Brain pericyte (primary cell): ENCODE measurements at regions not wholly inside any gene's neighbourhood (a gene's known extent, or its start where the extent isn't known, plus 50 kb on each side); places are given as distances from the start of the nearest gene placed in this dataset.

Experiments used
- DNase-seq: peaks from one replicate; pipeline ENCODE4 v3.0.0-alpha.2; 2012; ENCODE audit warnings: low read depth, low spot score

DNA sequence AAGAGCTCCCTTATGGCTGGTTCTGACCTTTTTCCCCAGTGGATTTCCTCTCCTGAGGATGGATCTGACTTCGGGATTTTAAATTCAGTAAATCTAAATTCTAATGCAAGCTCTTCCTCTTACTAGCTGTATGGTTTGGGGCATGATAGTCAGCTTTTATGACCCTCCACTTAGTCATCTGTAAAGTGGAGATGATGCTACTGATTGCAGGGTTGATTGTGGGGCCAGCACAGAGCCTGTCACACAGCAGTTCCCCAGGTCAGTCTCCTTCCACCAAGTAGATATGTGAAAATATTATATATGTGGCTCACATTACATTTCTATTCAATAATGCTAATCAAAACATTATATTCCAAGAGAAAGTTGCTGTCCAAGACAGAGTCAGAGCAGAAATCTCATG is 141.3 kb upstream of the UBE2E1 start:
- no peak for DNase-seq

DNA sequence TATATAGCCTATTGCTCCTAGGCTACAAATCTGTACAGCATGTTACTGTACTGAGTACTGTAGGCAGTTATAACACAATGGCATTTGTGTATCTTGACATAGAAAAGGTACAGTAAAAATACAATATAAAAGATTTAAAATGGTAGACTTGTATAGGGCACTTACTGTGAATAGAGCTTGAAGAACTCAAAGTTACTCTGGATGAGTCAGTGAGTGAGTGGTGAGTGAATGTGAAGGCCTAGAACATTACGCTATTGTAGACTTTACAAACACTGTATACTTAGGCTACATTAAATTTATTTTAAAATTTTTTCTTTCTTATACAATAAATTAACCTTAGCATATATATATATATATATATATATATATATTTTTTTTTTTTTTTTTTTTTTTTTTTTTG is 140.0 kb upstream of the UBE2E1 start:
- DNase-seq = no peak

GRCh38 chr3:23666818-23667217 is 138.9 kb upstream of the UBE2E1 start:
- DNase-seq = no peak

DNA sequence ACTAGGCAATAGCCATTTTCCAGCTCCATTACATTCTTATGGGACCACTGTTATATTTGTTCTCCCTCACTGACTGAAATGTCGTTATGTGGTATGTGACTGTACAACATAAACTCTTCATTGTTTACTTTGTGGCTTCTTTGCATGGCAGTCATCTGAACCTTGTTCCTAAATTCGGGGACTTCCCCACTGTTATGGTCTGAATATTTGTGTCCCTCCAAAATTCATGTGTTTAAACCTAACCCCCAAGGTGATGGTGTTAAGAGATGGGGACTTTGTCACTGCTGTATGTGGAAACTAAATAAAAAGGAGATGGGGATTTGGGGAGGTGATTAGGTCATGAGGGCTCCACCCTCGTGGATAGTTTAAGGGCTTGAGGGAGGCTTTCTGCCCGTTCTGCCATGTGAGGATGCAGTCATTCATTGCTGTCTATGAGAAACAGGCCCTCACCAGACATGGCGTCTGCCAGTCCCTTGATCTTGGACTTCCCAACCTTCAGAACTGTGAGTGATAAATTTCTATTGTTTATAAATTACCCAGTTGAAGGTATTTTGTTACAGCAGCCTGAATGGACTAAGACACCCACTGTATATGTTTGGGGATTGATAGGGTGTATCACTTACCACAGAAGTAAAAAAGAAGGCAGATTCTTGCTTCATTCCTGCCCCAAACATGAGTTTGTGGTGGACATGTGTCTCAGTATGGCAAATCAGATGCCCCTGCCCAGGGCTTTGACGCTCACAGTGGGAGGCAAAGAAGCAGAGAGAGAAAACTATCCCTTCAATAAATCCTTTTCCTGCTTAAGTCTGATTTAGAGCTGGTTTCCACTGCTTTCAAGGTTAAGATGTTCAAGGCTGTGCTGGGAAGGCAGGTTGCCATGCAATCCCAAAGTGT is 138.0 kb upstream of the UBE2E1 start:
- no peak for DNase-seq

- no peak for DNase-seq
Measured at GRCh38 chr3:23668430-23668904, 137.3 kb upstream of the UBE2E1 start.

DNA sequence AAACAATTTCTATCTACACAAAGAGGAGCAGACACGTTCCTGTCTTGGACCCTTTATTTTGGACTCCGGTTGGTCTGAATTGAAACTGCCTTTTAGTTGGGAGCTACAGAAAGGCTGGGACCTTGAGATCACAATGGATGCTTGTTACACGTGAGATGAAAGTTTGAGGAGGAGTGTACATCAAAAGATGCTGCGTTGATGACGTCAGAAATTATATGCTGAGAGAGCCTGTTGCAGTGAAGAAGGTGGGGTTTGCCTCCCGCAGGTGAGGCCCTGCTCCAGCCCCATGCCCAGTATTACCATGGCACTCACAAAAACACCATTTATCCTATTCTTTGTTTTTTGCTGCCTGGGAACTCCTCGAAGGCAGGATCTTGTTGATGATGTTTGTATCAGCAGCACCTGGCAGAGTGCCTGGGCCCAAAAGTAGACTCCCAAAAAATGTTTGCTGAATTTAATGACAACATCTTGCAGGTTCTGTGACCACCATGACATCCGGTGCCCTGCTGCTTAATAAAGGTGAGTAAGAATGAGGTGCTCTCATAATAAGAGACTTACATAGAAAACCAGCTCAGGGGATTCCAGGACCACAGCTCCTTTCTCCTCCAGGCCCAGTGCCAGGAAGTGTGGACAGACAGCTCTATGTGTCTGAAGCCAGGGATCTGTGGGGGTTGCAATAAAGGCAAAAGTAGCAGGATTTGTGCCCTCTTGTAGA is 136.1 kb upstream of the UBE2E1 start:
- no peak for DNase-seq

DNA sequence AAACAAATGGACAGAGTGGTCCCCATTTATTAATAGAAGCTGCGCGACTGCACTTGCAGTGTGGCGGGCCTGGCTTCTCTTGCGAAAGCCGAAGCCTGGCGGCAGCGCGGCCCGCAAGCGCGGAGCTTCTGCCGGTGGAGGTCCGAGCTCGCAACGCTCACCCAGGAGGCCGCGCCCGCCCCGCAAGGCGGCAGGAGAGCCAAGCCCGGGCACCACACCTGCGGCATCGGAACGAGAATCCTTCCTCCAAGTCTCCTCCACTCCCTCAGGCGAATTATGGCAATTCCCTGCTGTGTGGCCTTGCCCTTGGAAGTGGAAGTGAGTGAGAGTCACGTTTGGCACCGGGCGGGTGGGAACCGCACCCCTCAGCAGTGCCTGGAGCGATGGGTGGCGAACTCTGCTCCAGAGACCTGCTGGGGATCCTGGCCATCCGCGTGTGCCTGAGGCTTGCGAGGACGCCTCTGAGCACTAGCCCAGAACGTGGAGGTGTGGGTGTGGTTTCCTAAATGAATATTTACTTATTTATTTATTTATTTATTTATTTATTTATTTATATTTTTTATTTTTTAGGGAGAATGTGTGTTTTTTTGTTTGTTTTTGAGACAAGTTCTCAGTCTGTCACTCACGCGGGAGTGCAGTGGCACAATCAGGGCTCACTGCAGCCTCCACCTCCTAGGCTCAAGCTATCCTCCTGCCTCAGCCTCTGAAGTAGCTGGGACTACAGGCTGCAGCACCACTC is 133.7 kb upstream of the UBE2E1 start:
- DNase-seq = no peak

GRCh38 chr3:23672628-23673027 is 133.1 kb upstream of the UBE2E1 start:
- DNase-seq = no peak

- DNase-seq = no peak
Measured at GRCh38 chr3:23675010-23675409, 130.7 kb upstream of the UBE2E1 start.

DNA sequence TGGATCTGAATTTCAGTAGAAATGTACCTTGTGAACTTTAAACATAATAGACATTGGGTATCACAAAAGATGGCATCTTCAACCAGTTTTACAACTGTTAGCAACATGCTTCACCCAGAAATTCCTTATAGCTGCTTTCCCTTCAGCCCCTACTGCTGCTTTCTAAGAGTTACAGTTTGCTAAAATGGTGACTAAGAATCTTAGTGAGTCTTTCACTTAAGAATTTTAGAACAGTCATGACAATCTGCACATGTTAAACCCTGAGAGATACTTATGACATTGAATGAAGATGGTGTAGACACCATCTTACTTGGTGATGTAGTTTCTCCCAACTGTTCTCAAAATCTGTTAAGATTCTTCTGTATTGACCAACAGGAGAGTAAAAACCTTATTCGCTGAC is 129.7 kb upstream of the UBE2E1 start:
- no peak for DNase-seq

DNA sequence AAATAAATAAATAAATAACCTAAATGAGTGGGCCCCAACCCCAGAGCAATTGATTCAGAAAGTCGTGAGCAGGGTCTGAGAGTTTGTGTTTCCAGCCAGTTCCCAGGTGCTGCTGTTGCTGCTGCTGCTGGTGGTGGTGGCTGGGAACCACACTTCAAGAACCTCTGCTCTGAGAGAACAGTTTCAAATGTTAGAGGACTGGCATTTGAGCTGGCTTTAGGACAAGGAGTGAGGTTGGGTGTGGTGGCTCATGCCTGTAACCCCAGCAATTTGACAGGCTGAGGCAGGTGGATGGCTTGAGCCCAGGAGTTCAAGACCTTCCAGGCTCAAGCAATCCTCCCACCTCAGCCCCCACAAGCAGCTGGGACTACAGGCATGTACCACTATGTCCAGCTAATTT is 123.1 kb upstream of the UBE2E1 start:
- DNase-seq = no peak

DNA sequence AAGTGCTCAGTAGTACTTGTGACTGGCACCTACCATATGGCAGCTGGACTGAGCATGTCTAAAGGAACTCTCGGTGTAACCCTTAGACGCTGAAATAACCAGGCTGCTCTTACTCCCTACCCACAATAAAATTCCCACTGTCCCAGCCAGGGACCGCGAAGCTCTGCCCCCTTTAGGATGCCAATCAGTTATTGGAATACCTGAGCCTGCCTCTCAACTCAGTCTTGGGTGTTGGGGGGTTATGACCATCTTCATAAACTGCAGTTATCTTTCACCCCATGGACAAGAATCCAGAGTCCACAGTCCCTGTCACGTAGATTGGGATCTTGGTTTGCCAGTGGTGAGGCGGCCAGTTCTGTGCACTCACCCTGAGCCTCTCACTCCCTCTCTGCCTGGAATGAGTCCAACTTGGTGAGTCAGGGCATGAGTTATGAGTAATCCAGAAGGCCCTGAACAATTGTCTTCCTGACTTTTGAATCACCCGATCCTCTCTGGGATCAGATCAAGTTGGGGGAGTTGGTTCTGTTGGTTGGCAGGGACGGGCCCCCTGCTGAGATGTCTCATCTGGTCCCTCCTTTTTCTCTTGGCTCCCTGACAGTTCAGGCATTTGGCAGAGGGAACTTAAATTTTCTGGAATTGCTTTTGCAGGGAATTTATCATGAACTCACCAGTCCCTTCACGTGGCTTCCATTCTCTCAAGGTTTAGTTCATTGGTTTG is 120.1 kb upstream of the UBE2E1 start:
- peak; percentile 88 for DNase-seq

- no peak for DNase-seq
Measured at GRCh38 chr3:23686519-23686918, 119.2 kb upstream of the UBE2E1 start.

DNA sequence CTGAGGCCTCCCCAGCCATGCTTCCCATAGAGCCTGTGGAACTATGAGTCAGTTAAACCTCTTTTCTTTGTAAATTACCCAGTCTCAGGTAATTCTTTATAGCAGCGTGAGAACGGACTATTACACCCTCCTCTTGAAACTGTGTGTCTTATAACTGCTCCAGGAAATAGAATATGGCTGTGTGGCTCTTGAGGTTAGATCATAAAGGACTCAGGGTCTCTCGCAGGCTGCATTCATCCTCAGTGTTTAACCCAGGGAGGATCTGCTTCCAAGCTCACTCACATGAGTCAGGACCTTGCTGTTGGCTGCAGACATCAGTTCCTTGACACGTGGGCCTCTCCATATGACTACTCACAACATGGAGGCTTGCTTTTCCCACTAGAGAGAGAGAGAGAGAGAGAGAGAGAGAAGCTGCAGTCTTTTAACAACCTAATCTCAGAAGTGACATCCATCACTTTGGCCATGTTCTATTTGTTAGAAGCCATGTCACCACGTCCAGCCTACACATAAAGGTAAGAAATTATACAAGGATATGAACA is 114.3 kb upstream of the UBE2E1 start:
- no peak for DNase-seq

GRCh38 chr3:23696842-23697241 is 108.9 kb upstream of the UBE2E1 start:
- no peak for DNase-seq

DNA sequence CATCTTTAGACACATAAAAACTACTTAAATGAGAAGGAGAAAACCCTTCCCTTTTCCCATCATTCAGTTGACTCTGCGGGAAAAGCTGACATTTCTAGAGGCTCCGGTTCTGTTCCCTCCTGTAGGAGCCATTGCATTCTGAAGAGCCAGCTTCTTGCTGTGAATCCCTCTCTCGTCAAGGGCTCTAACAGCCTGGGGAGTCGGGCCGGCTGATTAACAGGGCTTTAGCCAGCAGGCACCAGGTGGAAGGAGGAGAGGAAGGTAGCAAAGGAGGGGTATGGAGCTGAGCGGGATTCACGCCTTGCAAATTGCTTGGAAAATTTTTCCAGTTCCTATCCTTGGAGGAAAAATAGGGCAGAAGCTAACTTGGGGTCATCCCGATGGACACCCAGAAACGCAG is 108.3 kb upstream of the UBE2E1 start:
- DNase-seq = no peak

GRCh38 chr3:23698652-23699313 is 107.0 kb upstream of the UBE2E1 start:
- no peak for DNase-seq

DNA sequence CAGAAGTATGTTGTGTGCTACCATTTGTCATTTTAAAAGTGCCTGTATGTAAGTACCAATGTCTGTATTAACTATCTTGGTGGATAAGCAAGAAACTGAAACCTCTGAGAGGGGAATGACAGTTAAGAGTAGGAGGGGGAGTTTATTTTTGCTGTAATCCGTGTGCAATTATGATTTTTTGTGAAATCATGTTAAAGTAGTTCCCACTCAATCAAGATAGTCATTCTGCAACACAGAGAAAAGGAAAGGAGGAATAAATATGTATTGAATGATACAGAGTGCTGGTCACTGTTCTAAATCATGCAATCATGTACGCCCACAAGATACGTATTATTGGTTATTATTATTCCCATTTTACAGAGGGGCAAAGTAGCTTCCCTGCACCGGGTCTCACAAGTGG is 105.1 kb upstream of the UBE2E1 start:
- no peak for DNase-seq

DNA sequence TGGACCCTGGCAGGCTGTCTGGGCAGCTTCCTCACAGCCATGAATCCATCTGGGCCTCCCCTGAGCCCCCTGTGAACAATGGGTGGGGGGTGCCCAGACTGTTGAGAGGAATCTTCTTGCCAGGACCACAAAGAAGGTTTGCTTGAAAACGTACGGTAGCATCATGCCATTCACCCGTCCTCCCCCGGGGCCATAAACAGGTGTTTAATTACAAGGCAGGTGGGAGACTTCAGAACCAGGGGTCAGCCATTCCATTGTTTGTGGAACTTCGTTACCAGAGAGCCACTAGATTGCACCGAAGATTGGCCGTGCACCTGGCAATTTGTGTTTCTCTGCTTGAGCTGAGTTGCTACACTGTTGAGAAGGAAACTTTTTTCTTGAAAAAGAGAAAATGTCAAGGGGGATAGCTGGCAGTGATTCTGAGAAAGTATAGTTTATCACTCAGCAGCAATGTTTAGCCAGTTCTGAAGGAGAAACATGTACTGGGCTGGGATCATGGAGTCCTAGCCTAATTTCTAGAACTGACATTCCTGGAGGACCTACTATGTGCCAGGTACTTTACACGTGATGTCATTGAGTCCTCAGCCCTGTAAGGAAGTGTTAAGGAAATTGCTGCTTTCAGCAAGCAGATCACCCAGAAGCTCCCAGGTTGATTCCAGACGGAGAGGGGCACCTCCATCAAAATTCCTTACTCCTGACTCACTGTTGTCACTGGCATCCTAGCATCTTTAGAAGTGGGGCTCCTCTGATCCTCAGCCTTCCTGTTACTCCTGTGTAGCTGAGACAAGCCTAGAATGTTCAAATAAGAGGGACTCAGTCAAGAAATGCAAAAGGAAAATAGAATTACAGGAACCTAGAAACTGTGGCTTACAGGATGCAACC is 103.8 kb upstream of the UBE2E1 start:
- no peak for DNase-seq

- DNase-seq = no peak
Measured at GRCh38 chr3:23704298-23704697, 101.5 kb upstream of the UBE2E1 start.
